ENCODE measurements at regions not wholly inside any gene's neighbourhood (a gene's known extent, or its start where the extent isn't known, plus 50 kb on each side); places are given as distances from the start of the nearest gene placed in this dataset.
"Not testable (repeated sequence)": the region's sequence is repeated elsewhere in the genome, so short reads cannot be mapped to it uniquely, and the experiment has no call there.

- no peak overlapping the region for H3K4me3 Mint-ChIP-seq
- H3K27ac Mint-ChIP-seq, result no peak overlapping the region
- intact Hi-C loops (cut with micrococcal nuclease), result no loop called here
- H3K9me3 Mint-ChIP-seq, result no peaks in the 10 kb centered on the region
- no peaks in the 10 kb centered on the region for H3K36me3 Mint-ChIP-seq (ENCODE audit: low read depth)
- H3K4me1 Mint-ChIP-seq (ENCODE audit: low read depth), result peaks cover 14% of the 10 kb centered on the region
- H3K27me3 Mint-ChIP-seq, result no peaks in the 10 kb centered on the region
Measured at GRCh38 chr6:97347111-97347510, 64.1 kb upstream of the MMS22L start.

- H3K9me3 Mint-ChIP-seq, result no peaks in the 10 kb centered on the region
- no peak overlapping the region for H3K4me3 Mint-ChIP-seq
- no peaks in the 10 kb centered on the region for H3K27me3 Mint-ChIP-seq
- H3K27ac Mint-ChIP-seq, result no peak overlapping the region
- no peaks in the 10 kb centered on the region for H3K4me1 Mint-ChIP-seq (ENCODE audit: low read depth)
- intact Hi-C loops (cut with micrococcal nuclease), result no loop called here
- H3K36me3 Mint-ChIP-seq (ENCODE audit: low read depth), result no peaks in the 10 kb centered on the region
Measured at GRCh38 chr6:97361286-97361685, 78.3 kb upstream of the MMS22L start.

GRCh38 chr6:97364327-97364726, 81.3 kb upstream of the MMS22L start:
- H3K9me3 Mint-ChIP-seq, result no peaks in the 10 kb centered on the region
- no peaks in the 10 kb centered on the region for H3K36me3 Mint-ChIP-seq (ENCODE audit: low read depth)
- no peaks in the 10 kb centered on the region for H3K4me1 Mint-ChIP-seq (ENCODE audit: low read depth)
- no peaks in the 10 kb centered on the region for H3K27me3 Mint-ChIP-seq
- H3K27ac Mint-ChIP-seq, result no peak overlapping the region
- H3K4me3 Mint-ChIP-seq, result no peak overlapping the region
- intact Hi-C loops (cut with micrococcal nuclease), result no loop called here

GRCh38 chr6:97382071-97382470, 99.1 kb upstream of the MMS22L start:
- H3K27me3 Mint-ChIP-seq; intact Hi-C loops (cut with micrococcal nuclease); H3K27ac Mint-ChIP-seq; H3K36me3 Mint-ChIP-seq (ENCODE audit: low read depth); H3K4me1 Mint-ChIP-seq (ENCODE audit: low read depth); H3K4me3 Mint-ChIP-seq: not testable (repeated sequence)
- peaks cover 12% of the 10 kb centered on the region for H3K9me3 Mint-ChIP-seq

- no peak overlapping the region for H3K4me3 Mint-ChIP-seq
- H3K27me3 Mint-ChIP-seq, result no peaks in the 10 kb centered on the region
- no peaks in the 10 kb centered on the region for H3K9me3 Mint-ChIP-seq
- intact Hi-C loops (cut with micrococcal nuclease), result loop anchor here (10.0 kb wide), 1 partner anchor 498 kb away; the partner anchor contains the start of gene NDUFAF4
- H3K27ac Mint-ChIP-seq, result no peak overlapping the region
- H3K36me3 Mint-ChIP-seq (ENCODE audit: low read depth), result no peaks in the 10 kb centered on the region
- H3K4me1 Mint-ChIP-seq (ENCODE audit: low read depth), result no peaks in the 10 kb centered on the region
Measured at GRCh38 chr6:97392735-97393134, 109.7 kb upstream of the MMS22L start.

- intact Hi-C loops (cut with micrococcal nuclease), result loop anchor here (1.0 to 10.0 kb wide), 3 partner anchors 208 to 499 kb away; partner anchors contain the start of gene NDUFAF4
- H3K36me3 Mint-ChIP-seq (ENCODE audit: low read depth), result no peaks in the 10 kb centered on the region
Measured at GRCh38 chr6:97394160-97394748, 111.2 kb upstream of the MMS22L start.

GRCh38 chr6:97396880-97397279, 113.9 kb upstream of the MMS22L start:
- no peaks in the 10 kb centered on the region for H3K9me3 Mint-ChIP-seq
- no peaks in the 10 kb centered on the region for H3K36me3 Mint-ChIP-seq (ENCODE audit: low read depth)
- no peak overlapping the region for H3K4me3 Mint-ChIP-seq
- H3K27ac Mint-ChIP-seq, result no peak overlapping the region
- no peaks in the 10 kb centered on the region for H3K4me1 Mint-ChIP-seq (ENCODE audit: low read depth)
- H3K27me3 Mint-ChIP-seq, result no peaks in the 10 kb centered on the region
- intact Hi-C loops (cut with micrococcal nuclease), result loop anchor here (10.0 kb wide), 1 partner anchor 502 kb away; the partner anchor contains the start of gene NDUFAF4

More at GRCh38 chr6:97394160-97394748, 111.2 kb upstream of the MMS22L start:
- Mint-ChIP-seq H3K27me3 (no peaks in the 10 kb centered on the region), H3K4me3 (no peak overlapping the region), H3K9me3 (no peaks in the 10 kb centered on the region), H3K4me1 (ENCODE audit: low read depth) (no peaks in the 10 kb centered on the region), H3K27ac (no peak overlapping the region)

- Mint-ChIP-seq H3K27me3 (no peaks in the 10 kb centered on the region), H3K9me3 (no peaks in the 10 kb centered on the region), H3K27ac (no peak overlapping the region), H3K36me3 (ENCODE audit: low read depth) (no peaks in the 10 kb centered on the region), H3K4me3 (no peak overlapping the region), H3K4me1 (ENCODE audit: low read depth) (no peaks in the 10 kb centered on the region)
- intact Hi-C loops (cut with micrococcal nuclease), result loop anchor here (10.0 kb wide), 1 partner anchor 504 kb away; the partner anchor contains the start of gene NDUFAF4
Measured at GRCh38 chr6:97399208-97399607, 116.2 kb upstream of the MMS22L start.

GRCh38 chr6:97401533-97401932, 118.5 kb upstream of the MMS22L start:
- Mint-ChIP-seq H3K27ac (no peak overlapping the region), H3K9me3 (no peaks in the 10 kb centered on the region), H3K27me3 (no peaks in the 10 kb centered on the region), H3K36me3 (ENCODE audit: low read depth) (no peaks in the 10 kb centered on the region), H3K4me3 (no peak overlapping the region), H3K4me1 (ENCODE audit: low read depth) (no peaks in the 10 kb centered on the region)
- intact Hi-C loops (cut with micrococcal nuclease), result no loop called here

GRCh38 chr6:97405818-97406409, 122.9 kb upstream of the MMS22L start:
- no peaks in the 10 kb centered on the region for H3K36me3 Mint-ChIP-seq (ENCODE audit: low read depth)
- no peaks in the 10 kb centered on the region for H3K9me3 Mint-ChIP-seq
- no peaks in the 10 kb centered on the region for H3K4me1 Mint-ChIP-seq (ENCODE audit: low read depth)
- no peak overlapping the region for H3K27ac Mint-ChIP-seq
- no peak overlapping the region for H3K4me3 Mint-ChIP-seq
- H3K27me3 Mint-ChIP-seq, result no peaks in the 10 kb centered on the region
- intact Hi-C loops (cut with micrococcal nuclease), result no loop called here

GRCh38 chr6:97406633-97407032, 123.6 kb upstream of the MMS22L start:
- no peaks in the 10 kb centered on the region for H3K4me1 Mint-ChIP-seq (ENCODE audit: low read depth)
- H3K27me3 Mint-ChIP-seq, result no peaks in the 10 kb centered on the region
- H3K4me3 Mint-ChIP-seq, result no peak overlapping the region
- H3K27ac Mint-ChIP-seq, result no peak overlapping the region
- no peaks in the 10 kb centered on the region for H3K9me3 Mint-ChIP-seq
- no peaks in the 10 kb centered on the region for H3K36me3 Mint-ChIP-seq (ENCODE audit: low read depth)
- intact Hi-C loops (cut with micrococcal nuclease), result no loop called here

GRCh38 chr6:97411610-97412009, 128.6 kb upstream of the MMS22L start:
- Mint-ChIP-seq H3K36me3 (ENCODE audit: low read depth) (no peaks in the 10 kb centered on the region), H3K4me1 (ENCODE audit: low read depth) (no peaks in the 10 kb centered on the region), H3K9me3 (no peaks in the 10 kb centered on the region), H3K27me3 (no peaks in the 10 kb centered on the region), H3K27ac (no peak overlapping the region), H3K4me3 (no peak overlapping the region)
- intact Hi-C loops (cut with micrococcal nuclease), result no loop called here

GRCh38 chr6:97412511-97412910, 129.5 kb upstream of the MMS22L start:
- Mint-ChIP-seq H3K36me3 (ENCODE audit: low read depth) (no peaks in the 10 kb centered on the region), H3K27ac (no peak overlapping the region), H3K4me1 (ENCODE audit: low read depth) (no peaks in the 10 kb centered on the region), H3K4me3 (no peak overlapping the region), H3K9me3 (no peaks in the 10 kb centered on the region), H3K27me3 (no peaks in the 10 kb centered on the region)
- intact Hi-C loops (cut with micrococcal nuclease), result no loop called here

GRCh38 chr6:97422171-97422570, 139.2 kb upstream of the MMS22L start:
- H3K27me3 Mint-ChIP-seq, result no peaks in the 10 kb centered on the region
- no peaks in the 10 kb centered on the region for H3K4me1 Mint-ChIP-seq (ENCODE audit: low read depth)
- no peak overlapping the region for H3K4me3 Mint-ChIP-seq
- no peaks in the 10 kb centered on the region for H3K36me3 Mint-ChIP-seq (ENCODE audit: low read depth)
- H3K9me3 Mint-ChIP-seq, result peaks cover 27% of the 10 kb centered on the region
- intact Hi-C loops (cut with micrococcal nuclease), result no loop called here
- H3K27ac Mint-ChIP-seq, result no peak overlapping the region

GRCh38 chr6:97423190-97423589, 140.2 kb upstream of the MMS22L start:
- intact Hi-C loops (cut with micrococcal nuclease), result no loop called here
- Mint-ChIP-seq H3K4me1 (ENCODE audit: low read depth) (no peaks in the 10 kb centered on the region), H3K4me3 (no peak overlapping the region), H3K36me3 (ENCODE audit: low read depth) (no peaks in the 10 kb centered on the region), H3K27me3 (no peaks in the 10 kb centered on the region), H3K9me3 (peaks cover 27% of the 10 kb centered on the region), H3K27ac (no peak overlapping the region)
